ENCODE measurements at regions not wholly inside any gene's neighbourhood (a gene's known extent, or its start where the extent isn't known, plus 50 kb on each side); places are given as distances from the start of the nearest gene placed in this dataset.

GRCh38 chr1:213584272-213584671, 403.5 kb upstream of the PROX1 start:
- Mint-ChIP-seq H3K36me3 (ENCODE audit: low read depth, unreplicated experiment) (no peaks in the 10 kb centered on the region), H3K9me3 (ENCODE audit: unreplicated experiment) (no peaks in the 10 kb centered on the region), H3K27ac (ENCODE audit: unreplicated experiment) (no peak overlapping the region), H3K4me1 (ENCODE audit: low read depth, unreplicated experiment) (no peaks in the 10 kb centered on the region), H3K27me3 (ENCODE audit: low read depth, unreplicated experiment) (peaks cover 31% of the 10 kb centered on the region), H3K4me3 (ENCODE audit: unreplicated experiment) (no peak overlapping the region)
- DNase-seq (ENCODE audit: low read depth) = no peak
- H3K4me2 ChIP-seq (ENCODE audit: low read length) = no peak overlapping the region
- no peaks in the 10 kb centered on the region for H3K36me3 ChIP-seq (ENCODE audit: insufficient read depth, low read length)
- TF ChIP-seq EZH2 (IDR thresholded peaks at IDR 0.05; ENCODE audit: insufficient read depth, low read length) (no peak), CTCF (IDR thresholded peaks at IDR 0.05; ENCODE audit: insufficient read depth, low read depth, low read length) (no peak)
- no peaks in the 10 kb centered on the region for H3K27me3 ChIP-seq (ENCODE audit: insufficient read depth, low read length)
- no peak overlapping the region for H2AFZ ChIP-seq (ENCODE audit: low read depth, low read length)
- no peak overlapping the region for H3K9ac ChIP-seq (ENCODE audit: low read length)
- no peaks in the 10 kb centered on the region for H4K20me1 ChIP-seq (ENCODE audit: insufficient read depth, low read length)
- FAIRE-seq = no peak
- no peaks in the 10 kb centered on the region for H3K4me1 ChIP-seq (ENCODE audit: insufficient read depth, low read length)
- H3K4me3 ChIP-seq (ENCODE audit: insufficient read depth, low read depth, low read length) = no peak overlapping the region
- H3K9me3 ChIP-seq (ENCODE audit: insufficient read depth, low read depth, low read length) = no peaks in the 10 kb centered on the region
- no peaks in the 10 kb centered on the region for H3K79me2 ChIP-seq (ENCODE audit: insufficient read depth, low read length)
- H3K27ac ChIP-seq (ENCODE audit: low read depth, low read length) = no peak overlapping the region

DNA sequence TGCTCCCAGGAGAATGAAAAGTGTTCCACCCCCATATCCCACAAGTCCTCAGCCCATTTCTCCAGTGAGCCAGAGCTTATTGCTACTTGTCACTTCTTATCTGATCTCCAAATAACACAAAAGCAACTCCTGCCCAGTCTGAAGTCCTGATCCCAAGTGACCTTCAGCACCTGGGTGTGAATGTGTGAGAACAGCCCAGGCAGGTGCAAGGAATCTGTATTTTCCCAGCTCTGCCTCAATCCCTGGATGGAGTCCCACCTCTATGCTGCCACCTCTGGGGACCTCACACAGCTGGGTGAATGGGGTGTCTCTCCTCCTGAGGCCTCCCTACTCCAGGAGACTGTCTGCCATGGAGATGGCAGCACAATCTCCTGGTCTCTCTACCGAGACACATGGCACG, 402.4 kb upstream of the PROX1 start:
- H3K4me2 ChIP-seq (ENCODE audit: low read length) = no peak overlapping the region
- no peak overlapping the region for H2AFZ ChIP-seq (ENCODE audit: low read depth, low read length)
- Mint-ChIP-seq H3K4me1 (ENCODE audit: low read depth, unreplicated experiment) (no peaks in the 10 kb centered on the region), H3K4me3 (ENCODE audit: unreplicated experiment) (no peak overlapping the region), H3K36me3 (ENCODE audit: low read depth, unreplicated experiment) (no peaks in the 10 kb centered on the region), H3K27ac (ENCODE audit: unreplicated experiment) (no peak overlapping the region), H3K9me3 (ENCODE audit: unreplicated experiment) (no peaks in the 10 kb centered on the region), H3K27me3 (ENCODE audit: low read depth, unreplicated experiment) (peaks cover 32% of the 10 kb centered on the region)
- FAIRE-seq (no peak), DNase-seq (ENCODE audit: low read depth) (no peak)
- no peak for TF ChIP-seq CTCF (IDR thresholded peaks at IDR 0.05; ENCODE audit: insufficient read depth, low read depth, low read length)
- TF ChIP-seq EZH2 (IDR thresholded peaks at IDR 0.05; ENCODE audit: insufficient read depth, low read length) = no peak
- H3K36me3 ChIP-seq (ENCODE audit: insufficient read depth, low read length) = no peaks in the 10 kb centered on the region
- H3K9ac ChIP-seq (ENCODE audit: low read length) = no peak overlapping the region
- no peaks in the 10 kb centered on the region for H3K27me3 ChIP-seq (ENCODE audit: insufficient read depth, low read length)
- H3K4me3 ChIP-seq (ENCODE audit: insufficient read depth, low read depth, low read length) = no peak overlapping the region
- no peaks in the 10 kb centered on the region for H3K4me1 ChIP-seq (ENCODE audit: insufficient read depth, low read length)
- H3K79me2 ChIP-seq (ENCODE audit: insufficient read depth, low read length) = no peaks in the 10 kb centered on the region
- no peaks in the 10 kb centered on the region for H3K9me3 ChIP-seq (ENCODE audit: insufficient read depth, low read depth, low read length)
- H4K20me1 ChIP-seq (ENCODE audit: insufficient read depth, low read length) = no peaks in the 10 kb centered on the region
- no peak overlapping the region for H3K27ac ChIP-seq (ENCODE audit: low read depth, low read length)

DNA sequence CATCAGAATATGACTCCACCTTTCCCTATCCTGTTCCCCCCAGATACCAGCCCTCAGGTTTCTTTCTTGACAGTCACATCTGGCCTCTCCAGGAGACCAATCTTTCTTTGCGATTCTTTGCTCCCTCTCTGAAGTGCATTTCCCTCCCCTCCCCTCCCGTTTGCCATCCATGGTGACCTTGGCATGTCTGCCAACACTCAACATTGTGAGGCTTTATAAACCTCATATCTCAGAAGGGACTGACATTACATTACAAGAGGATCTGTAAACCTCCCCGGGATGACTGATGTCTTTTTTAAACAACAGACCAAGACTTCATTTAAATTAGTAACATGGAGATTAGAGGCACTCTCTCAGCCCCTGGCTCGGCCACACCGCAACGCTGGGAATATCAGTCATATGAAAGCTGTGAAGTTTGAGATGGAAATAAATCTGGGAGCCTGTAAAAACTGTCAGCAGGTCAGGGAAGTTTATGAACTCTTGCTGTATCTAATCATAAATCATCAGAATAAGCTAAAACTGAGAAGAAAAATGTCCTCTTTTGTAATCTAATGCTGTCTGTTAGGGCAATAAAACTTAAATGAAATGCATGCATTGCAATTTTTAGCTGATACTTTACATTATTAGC, 401.7 kb upstream of the PROX1 start:
- Mint-ChIP-seq H3K4me1 (ENCODE audit: low read depth, unreplicated experiment) (no peaks in the 10 kb centered on the region), H3K27me3 (ENCODE audit: low read depth, unreplicated experiment) (peaks cover 37% of the 10 kb centered on the region)
- no peak for FAIRE-seq

More for the DNA sequence above, 401.7 kb upstream of the PROX1 start:
- H3K4me3 ChIP-seq (ENCODE audit: insufficient read depth, low read depth, low read length) = no peak overlapping the region
- no peaks in the 10 kb centered on the region for H4K20me1 ChIP-seq (ENCODE audit: insufficient read depth, low read length)
- H3K27ac Mint-ChIP-seq (ENCODE audit: unreplicated experiment) = no peak overlapping the region
- H3K4me1 ChIP-seq (ENCODE audit: insufficient read depth, low read length) = no peaks in the 10 kb centered on the region
- DNase-seq (ENCODE audit: low read depth) = no peak
- H3K9ac ChIP-seq (ENCODE audit: low read length) = no peak overlapping the region
- H3K36me3 Mint-ChIP-seq (ENCODE audit: low read depth, unreplicated experiment) = no peaks in the 10 kb centered on the region
- H3K9me3 Mint-ChIP-seq (ENCODE audit: unreplicated experiment) = no peaks in the 10 kb centered on the region
- no peak overlapping the region for H3K4me3 Mint-ChIP-seq (ENCODE audit: unreplicated experiment)
- TF ChIP-seq CTCF (IDR thresholded peaks at IDR 0.05; ENCODE audit: insufficient read depth, low read depth, low read length) (no peak), EZH2 (IDR thresholded peaks at IDR 0.05; ENCODE audit: insufficient read depth, low read length) (no peak)
- no peak overlapping the region for H2AFZ ChIP-seq (ENCODE audit: low read depth, low read length)
- no peaks in the 10 kb centered on the region for H3K79me2 ChIP-seq (ENCODE audit: insufficient read depth, low read length)
- H3K27me3 ChIP-seq (ENCODE audit: insufficient read depth, low read length) = no peaks in the 10 kb centered on the region
- H3K27ac ChIP-seq (ENCODE audit: low read depth, low read length) = no peak overlapping the region
- no peak overlapping the region for H3K4me2 ChIP-seq (ENCODE audit: low read length)
- no peaks in the 10 kb centered on the region for H3K9me3 ChIP-seq (ENCODE audit: insufficient read depth, low read depth, low read length)
- H3K36me3 ChIP-seq (ENCODE audit: insufficient read depth, low read length) = no peaks in the 10 kb centered on the region
